ENCODE measurements at regions not wholly inside any gene's neighbourhood (a gene's known extent, or its start where the extent isn't known, plus 50 kb on each side); places are given as distances from the start of the nearest gene placed in this dataset.

DNA sequence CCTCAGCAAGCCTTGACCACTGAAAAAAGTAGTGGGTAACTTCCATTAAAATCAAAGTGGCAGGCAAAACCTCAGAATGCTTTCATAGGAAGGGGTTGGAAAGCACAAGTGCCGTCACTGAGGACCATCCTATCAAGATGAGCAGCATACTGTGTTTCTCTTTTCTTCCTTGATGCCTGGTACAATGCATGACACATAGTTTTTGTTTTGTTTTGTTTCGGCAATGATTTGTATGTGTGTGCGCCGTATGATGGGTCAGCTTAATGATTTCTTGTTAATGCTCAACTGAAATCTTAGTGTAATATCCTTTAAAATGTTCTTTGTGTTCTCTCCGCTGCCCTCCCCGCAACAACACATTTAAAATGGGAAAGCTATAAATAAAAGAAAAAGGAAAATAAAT is 476.4 kb upstream of the KCNMB2 start:
- no peak for DNase-seq (ENCODE audit: low read depth)

DNA sequence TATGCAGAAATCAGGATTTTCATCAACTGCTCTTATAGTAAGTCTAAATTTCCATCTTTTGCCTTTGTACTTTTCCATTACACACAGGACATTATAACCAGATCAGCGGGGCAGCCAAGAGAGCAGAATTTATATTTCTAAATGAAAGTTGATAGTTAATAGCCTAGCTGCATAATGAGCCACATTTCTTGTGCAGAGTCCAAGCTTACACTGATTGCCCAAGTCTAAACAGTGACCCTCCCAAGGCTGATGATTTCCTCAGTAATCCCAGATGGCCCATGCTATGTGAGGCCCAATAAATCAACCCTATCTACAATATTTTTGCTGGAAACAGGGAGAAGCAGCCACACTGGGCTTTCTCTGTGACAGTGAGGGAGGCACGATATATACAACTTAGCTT is 475.8 kb upstream of the KCNMB2 start:
- peak; percentile 70 for DNase-seq (ENCODE audit: low read depth)

DNA sequence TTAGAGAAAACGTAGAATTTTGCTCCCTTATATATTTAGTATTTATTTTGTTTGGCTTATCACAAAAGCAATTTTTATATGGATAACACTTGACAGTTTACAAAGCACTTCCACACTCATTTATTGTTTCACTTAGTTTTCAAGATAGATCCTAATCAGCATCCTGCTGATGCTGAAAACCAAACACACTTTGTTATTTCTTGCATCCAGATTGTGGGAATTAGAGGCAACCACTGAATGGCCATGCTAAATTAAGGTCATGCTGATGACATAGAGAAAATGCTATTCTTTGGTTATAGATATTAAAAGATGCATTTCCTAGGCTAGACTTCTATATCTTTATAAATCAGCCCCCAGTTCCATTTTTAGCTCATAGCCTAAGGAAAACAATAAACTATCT is 474.1 kb upstream of the KCNMB2 start:
- no peak for DNase-seq (ENCODE audit: low read depth)

DNA sequence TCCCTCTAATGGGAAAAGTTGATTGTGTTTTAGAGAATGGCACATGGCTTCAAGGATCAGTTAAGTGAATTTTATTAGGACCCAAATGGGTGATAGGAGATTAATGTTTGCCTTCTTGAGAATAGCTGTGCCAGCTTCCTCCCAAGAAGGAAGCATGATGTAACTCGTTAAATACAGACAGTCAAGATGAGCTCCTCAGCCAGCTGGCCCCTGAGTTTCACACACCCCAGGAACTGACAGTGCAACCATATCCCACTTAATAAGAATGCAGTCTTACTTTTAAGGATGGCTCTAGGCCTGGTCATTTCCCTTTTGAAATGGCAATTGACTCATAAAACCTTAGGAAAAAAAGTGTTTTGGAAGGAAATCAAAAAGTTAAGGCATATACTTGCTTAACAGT is 472.8 kb upstream of the KCNMB2 start:
- DNase-seq (ENCODE audit: low read depth), result no peak

DNA sequence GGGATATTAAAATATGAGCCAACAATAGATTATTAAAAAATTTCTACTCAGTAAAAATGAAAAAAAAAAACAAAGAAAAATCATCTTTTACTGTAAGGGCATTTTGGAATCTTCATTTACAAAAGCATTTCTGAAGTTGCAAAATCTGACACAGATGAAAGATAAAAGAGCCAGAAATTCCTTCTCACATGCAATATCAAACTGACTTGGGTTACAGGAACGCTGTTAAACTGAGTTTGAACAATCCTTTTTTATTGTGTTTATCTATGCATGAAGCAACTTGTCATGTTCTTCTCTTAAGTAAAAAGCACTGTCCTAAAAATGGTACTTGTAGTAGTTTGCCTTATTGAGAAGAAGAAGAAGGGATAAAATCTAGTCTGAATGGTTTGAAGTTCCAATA is 468.5 kb upstream of the KCNMB2 start:
- peak; percentile 63 for DNase-seq (ENCODE audit: low read depth)

DNA sequence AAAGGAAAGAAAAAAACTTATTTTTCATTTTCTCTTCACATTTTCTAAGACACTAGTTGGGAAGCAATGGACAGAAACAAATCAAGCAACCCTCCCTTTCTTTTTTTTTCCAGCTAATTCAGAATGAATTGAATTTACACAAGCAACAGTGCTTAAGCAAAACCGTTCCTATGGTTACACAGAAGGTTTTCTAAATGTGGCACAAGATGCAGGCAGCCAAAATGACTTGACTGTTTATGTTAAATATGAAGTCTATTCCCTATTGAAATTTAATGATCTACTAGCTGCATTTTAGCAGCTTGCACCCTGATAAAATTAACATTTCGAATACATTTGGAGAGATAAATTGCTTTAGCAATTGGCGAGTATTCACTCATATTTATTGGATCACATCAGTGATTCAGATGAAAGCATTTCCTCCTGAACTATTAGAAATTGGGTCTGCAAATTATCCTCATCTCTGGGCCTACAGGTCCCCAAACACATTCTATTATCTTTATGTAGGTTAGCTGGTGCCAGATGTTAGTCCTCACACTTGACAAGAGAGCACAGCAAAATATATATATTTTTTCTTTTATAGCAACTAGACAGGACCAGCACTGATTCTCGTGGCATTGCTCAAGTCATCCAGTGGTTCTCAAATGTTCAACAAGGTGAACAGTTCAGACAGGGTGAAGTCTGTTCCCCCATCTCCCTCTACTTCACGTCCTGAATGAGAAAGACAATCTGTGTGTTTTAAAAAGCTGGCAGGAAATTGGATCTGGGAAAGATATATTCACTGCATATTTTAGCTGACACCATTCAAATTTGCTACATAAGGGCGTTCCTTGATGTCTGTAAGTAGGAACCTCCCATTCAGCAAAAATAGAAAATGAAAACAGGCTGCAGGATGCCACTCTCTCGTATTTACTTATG is 463.6 kb upstream of the KCNMB2 start:
- DNase-seq (ENCODE audit: low read depth), result no peak

DNA sequence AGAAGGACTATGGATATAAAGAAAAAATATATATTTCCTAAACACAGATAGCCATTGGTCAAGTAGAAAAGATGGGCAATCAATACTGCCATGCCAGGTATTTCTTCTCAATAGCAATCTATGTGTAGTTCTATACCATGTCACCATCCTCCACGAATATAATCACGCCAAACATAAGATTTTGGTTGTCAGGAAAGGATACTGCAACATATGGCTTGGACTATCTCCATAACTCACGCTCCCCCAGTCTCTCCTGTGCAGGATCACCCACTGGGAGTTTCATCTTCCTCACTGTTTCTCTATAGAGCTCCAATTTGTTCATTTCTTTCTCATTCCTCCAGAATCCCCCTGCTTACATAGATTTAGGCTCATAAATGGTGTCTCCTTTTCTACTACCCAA is 462.9 kb upstream of the KCNMB2 start:
- DNase-seq (ENCODE audit: low read depth), result no peak

DNA sequence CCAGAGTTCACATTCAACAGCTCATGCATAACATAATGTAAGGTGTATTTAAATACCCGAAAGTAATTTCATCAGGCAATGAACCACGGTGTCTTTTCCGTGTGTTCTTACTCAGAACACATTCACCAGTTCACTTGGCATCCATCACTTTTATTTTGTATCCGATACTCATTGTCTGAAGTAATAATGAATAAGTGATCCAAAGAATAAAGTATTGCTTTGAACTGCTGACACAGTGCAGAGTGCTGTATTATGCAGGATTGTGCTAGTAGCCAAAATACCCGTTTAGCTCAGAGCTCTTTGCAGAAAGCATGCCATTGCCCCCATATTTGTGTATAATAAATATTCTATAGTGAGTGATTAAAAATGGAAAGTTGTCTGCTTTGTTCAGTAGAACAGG is 460.9 kb upstream of the KCNMB2 start:
- DNase-seq (ENCODE audit: low read depth), result no peak

DNA sequence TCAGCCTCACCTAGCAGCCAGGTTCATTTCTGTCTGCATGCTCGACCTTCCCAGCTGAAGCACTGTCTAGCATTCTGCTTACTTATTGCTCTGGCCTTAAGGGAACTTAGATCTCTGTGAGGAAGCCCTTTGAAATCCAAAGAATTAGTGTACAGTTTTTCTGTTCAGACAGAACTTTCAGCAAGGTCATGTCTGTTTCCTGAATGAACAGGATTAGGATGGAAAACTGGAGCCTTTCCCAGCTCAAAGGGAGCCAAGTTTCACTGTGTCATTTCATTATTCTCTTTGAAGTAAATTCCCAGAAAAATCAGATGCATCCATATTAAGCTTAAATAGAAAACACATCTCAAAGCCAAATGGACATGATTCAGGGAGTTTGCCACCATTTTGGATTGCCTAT is 457.3 kb upstream of the KCNMB2 start:
- peak; percentile 45 for DNase-seq (ENCODE audit: low read depth)

DNA sequence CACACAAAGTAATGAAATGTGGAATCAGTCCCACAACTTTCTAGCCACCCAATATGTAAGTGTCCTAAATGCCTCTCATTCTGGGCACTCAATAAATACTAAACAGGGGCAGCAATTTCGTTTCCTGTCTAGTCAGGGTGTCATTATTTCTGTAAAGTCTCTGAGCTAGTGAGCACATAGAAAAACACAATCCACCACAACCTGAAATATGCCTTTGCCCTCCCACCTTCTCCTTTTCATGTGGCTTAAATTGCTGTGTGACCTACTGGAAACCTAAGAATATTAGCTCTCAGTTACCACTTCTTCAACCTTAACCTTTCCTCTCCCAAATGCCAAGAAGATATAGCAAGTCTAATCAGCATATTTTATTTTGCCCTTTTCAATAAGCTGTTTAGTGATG is 456.3 kb upstream of the KCNMB2 start:
- no peak for DNase-seq (ENCODE audit: low read depth)

DNA sequence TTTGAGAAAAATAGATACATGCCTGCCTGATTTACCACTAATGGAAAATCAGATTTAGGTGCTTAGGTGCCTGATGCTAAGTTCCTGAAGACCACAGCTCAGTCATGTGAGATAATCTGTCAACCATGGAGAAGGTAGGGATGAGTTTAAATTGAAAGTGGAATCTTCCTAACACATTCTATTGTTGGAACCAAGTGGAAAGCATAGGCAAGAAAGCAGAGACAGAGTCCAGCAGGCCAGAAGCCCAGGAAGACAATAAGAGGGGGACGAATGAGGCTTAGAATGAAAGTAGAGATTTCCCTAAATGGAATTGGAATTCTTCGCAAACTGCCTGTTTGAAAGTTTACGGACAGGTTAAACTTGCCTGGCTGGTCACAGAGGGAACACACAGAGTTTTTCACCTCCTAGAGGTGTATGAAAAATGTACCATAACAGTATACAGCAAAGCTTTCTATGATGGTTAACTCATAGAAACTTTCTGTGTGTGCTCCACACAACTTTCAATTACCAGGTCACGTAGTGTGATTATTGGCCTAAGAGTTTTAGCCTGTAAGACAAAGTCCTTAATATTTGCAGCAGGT is 453.8 kb upstream of the KCNMB2 start:
- DNase-seq (ENCODE audit: low read depth), result no peak

DNA sequence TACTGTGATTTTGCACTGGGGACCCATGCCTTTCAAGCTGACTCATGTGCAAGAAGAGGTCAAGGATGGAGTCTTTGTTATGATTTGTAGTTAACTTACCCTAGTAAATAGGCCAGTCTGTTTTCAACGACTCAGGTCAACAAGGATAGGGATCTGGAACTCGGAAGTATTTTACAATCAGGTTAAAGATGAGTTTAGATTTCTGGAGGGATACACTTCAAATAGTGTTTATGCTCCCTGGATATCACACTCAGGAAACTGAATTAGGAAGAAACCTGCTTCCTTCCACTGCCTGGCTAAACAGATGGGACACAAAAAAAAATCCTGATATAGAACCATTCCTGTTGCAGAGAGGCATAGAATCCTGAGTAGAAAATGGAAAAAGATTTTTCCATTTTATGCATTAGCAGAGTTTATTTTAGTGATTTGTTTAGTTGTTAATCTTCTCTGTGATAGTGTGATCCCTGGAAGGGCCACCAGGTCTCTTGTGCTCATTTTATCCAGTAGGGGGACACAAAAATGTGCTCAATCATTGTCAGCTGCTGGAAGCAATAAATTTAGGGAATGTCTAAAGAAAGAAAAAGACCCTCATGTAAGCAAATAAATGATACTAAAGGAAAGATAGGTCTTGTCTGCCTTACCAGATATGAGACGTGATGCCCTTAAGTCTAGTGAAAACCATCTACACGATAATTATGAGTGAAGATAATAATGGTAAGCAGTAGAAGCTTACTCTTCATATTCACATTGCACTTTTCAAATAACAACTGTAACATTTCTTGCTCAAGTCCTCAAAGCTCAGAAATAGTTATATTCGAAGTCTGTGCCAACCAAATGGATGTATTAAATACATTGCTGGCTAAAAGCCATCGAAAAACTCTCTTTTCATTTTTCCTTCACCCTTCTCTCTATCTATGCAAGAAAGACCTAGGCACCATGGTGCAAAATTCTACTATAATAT is 452.1 kb upstream of the KCNMB2 start:
- DNase-seq (ENCODE audit: low read depth), result no peak

DNA sequence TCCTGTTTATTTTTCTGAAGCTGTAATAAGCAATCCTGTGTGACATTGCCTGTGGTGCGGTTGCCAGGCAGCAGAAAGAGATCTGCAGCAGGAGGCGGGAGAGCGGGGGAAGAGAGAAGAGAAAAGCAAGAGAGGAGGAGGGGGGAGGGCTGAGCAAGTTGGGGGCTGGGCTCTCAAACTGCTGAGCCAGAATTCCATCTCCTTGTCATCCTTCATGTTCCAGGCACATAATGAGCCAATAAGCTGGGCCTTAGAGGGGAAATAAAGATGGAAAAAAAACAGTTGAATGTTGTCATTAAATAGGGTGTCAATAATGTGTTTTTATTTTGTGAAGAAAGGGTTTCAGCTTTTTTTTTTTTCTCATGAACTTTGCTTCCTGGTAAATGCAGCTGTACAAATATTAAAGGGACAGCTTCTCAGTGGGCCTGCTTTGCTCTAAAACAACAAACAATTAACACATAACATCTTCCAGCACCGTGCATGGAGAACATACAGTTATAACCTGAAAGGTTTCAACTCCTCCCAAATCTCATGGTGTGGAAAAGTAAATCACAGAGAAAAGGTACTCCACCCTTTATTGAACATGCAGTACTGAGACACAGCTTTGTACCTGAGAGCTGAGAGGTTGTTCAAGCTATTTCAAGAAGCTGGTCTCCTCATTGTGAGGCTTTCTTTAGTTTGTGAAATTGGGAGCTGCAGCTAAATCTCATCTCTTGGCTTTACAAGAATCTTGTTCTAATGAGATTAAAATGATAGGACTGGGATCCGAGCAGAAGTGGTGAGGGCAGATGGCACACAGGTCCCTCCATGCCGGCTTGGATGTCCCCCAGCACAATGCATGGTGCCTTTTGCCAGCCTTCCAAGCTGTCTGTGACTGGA is 451.1 kb upstream of the KCNMB2 start:
- DNase-seq (ENCODE audit: low read depth), result peak; percentile 88

DNA sequence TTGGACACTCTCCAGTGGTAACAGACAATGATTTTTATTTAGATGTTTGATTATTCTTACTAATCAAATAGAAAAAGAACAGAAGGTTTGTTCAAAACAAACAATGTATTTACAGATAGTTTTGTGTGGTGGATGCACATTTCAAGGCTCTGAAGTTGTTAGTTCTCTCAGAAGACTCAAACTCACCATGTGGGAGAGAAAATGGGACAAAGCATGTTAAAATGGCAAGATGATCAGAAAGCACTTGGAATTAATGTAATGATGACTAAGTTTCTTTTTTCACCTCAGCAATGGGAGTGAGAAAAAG is 450.5 kb upstream of the KCNMB2 start:
- no peak for DNase-seq (ENCODE audit: low read depth)

DNA sequence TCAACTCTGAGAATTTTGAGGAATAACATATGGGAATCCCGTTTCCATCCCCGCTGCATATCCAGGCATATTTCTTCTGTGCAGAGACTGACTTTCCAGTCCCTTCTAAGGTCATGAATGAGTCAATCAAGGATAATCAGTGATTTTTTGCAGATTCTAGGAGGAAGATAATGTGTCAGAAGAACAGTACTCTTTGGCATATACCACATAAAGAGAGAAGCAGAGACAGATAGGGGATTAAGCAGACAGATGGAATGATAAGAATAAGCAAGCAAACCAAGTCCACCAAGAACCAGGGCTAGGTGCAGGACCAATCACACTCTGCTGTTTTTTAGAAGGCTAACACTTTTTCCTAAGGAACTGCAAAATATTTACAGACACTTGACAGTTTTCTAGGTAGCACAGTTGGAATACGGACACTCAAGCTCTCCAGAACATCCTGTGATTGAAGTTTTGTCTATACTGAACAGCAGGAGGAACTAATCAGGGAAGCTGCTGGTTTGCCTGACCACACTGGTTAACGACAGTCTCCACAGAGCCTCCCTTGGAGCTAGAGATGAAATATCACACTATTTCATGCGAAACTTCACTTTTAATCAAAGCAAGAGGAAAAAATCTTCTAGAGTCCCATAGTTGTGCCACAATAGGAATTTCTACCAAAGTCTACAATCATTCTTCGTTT is 450.0 kb upstream of the KCNMB2 start:
- peak; percentile 37 for DNase-seq (ENCODE audit: low read depth)

DNA sequence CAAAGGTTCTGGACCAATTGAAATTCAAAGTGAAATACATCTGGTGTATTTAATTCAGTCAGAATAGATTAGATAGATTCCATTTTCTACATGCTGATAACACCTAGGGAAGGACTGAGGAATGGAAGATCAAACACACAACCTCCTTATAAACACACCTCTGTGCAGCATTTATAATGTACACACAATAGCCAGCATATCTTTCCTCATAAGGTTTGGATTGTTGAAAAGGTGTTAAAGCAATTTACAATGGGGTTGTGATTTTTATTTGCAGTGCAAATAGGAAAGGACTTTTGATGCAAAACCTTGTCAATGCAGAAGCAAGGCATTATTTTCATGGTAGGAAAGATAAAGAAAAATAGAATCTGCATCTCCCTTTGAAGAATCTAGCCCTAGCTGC is 448.9 kb upstream of the KCNMB2 start:
- no peak for DNase-seq (ENCODE audit: low read depth)

DNA sequence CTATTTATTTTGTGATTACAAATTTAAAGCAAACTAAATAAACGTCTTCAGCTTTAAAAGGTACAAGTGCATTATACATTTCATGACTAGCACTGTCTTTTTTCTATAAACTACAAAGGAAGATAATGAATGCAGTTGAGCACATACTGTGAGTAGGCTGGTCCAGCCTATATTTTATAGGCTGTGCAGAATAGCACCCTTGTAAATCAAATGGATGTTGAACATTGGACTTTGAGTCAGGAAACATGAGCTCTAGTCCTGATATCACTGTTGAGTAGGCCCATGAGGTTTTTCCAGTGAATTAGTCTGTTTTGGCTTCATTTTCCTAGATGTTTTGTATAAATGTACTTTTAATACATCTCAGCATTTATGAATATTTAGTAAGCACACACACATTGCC is 447.3 kb upstream of the KCNMB2 start:
- no peak for DNase-seq (ENCODE audit: low read depth)

DNA sequence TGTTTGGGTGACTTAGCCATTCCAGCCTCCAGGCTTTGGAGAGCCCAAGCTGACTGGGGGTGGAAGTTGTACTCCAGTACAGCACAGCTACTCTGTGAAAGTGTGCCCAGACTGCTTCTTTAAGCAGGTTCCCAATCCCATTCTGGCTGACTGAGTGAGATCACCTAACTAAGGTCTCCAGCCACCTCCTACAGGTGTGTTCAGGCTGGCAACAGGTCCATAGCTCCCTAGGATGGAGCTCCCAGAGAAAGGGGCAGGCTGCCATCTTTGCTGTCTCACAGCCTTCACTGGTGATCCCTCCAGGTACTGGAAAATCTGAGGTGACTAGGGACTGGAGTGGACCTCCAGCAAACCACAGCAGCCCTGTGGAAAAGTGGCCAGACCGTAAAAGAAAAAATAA is 445.3 kb upstream of the KCNMB2 start:
- DNase-seq (ENCODE audit: low read depth), result no peak

DNA sequence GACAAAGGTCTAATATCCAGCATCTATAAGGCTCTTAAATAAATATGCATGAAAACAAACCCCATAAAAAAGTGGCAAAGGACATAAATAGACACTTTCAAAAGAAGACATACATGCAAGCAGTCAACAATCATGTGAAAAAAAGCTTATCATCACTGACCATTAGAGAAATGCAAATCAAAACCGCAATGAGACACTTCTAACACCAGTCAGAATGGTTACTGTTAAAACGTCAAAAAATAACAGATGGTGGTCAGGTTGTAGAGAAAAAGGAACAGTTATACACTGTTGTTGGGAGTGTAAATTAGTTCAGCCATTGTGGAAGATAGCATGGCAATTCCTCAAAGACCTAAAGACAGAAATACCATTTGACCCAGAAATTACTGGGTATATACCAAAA is 440.7 kb upstream of the KCNMB2 start:
- no peak for DNase-seq (ENCODE audit: low read depth)

DNA sequence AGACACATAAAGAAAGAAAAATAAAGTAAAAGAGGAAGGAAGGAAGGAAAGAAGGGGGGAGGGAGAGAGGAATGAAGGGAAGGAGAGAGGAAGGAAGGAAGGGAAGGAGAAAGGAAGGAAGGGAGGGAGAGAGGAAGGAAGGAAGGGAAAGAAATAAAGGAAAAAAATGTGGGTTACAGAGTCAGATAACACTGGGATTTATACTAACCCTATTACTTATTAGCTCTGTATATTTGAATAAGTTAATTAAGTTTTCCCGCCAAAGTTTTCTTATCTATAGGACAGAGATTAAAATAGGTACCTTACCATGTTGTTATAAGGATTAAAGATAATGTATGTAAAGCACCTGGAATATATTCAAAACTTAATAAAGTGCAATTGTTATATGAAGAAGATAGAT is 439.3 kb upstream of the KCNMB2 start:
- DNase-seq (ENCODE audit: low read depth), result no peak

DNA sequence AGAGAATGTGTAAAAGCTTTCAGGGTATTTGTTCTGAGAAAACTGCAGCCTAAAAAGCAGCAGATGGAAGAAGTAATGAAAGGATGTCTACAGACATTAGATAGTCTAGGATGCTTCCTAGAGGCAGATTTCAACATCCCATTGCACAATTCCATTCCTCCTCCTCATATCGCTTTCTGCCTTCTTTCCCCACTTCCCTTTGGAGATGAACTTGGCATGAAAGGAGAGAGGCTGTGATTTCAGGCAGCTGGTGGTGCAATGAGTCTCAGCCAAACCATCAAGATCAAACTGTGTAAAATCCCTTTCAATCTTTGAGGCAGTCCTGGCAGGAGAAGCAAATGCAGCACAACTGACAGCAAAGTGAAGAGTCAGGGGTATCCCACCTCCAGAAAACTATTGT is 438.7 kb upstream of the KCNMB2 start:
- DNase-seq (ENCODE audit: low read depth), result peak; percentile 99

All from amniotic epithelial cell (primary cell).